Stimulated activated CD8-positive, alpha-beta memory T cell treated with anti-CD3 and anti-CD28 coated beads, Interleukin-12 subunit alpha, Interleukin-12 subunit beta, amount 100 ng/mL, for 1 hour (primary cell): ENCODE measurements at regions not wholly inside any gene's neighbourhood (a gene's known extent, or its start where the extent isn't known, plus 50 kb on each side); places are given as distances from the start of the nearest gene placed in this dataset.

Source experiments
- DNase-seq: peaks from one replicate; pipeline ENCODE4 v3.0.0-alpha.2; 2020; ENCODE audit warnings: low read depth

GRCh38 chr15:69897061-69897460, 200.7 kb downstream of the TLE3 start:
- no peak for DNase-seq

- no peak for DNase-seq
Observed at GRCh38 chr15:69897471-69898237, 200.1 kb downstream of the TLE3 start.

- DNase-seq = no peak
Observed at GRCh38 chr15:69898243-69898642, 199.5 kb downstream of the TLE3 start.

- DNase-seq = no peak
Observed at GRCh38 chr15:69902414-69903062, 195.2 kb downstream of the TLE3 start.

GRCh38 chr15:69903470-69904469, 193.9 kb downstream of the TLE3 start:
- no peak for DNase-seq

GRCh38 chr15:69906256-69907185, 191.2 kb downstream of the TLE3 start:
- DNase-seq = no peak

GRCh38 chr15:69908060-69908459, 189.7 kb downstream of the TLE3 start:
- no peak for DNase-seq

- no peak for DNase-seq
Observed at GRCh38 chr15:69908590-69909420, 188.9 kb downstream of the TLE3 start.

GRCh38 chr15:69909719-69910444, 187.8 kb downstream of the TLE3 start:
- DNase-seq = no peak

- DNase-seq = no peak
Observed at GRCh38 chr15:69910514-69910913, 187.2 kb downstream of the TLE3 start.

GRCh38 chr15:69912116-69912515, 185.6 kb downstream of the TLE3 start:
- DNase-seq = no peak

GRCh38 chr15:69914040-69914439, 183.7 kb downstream of the TLE3 start:
- DNase-seq = no peak

- DNase-seq = no peak
Observed at GRCh38 chr15:69914960-69915359, 182.8 kb downstream of the TLE3 start.

- no peak for DNase-seq
Observed at GRCh38 chr15:69916169-69916785, 181.4 kb downstream of the TLE3 start.

- DNase-seq = no peak
Observed at GRCh38 chr15:69917056-69917455, 180.7 kb downstream of the TLE3 start.

- no peak for DNase-seq
Observed at GRCh38 chr15:69919816-69920215, 177.9 kb downstream of the TLE3 start.

- no peak for DNase-seq
Observed at GRCh38 chr15:69920221-69920620, 177.5 kb downstream of the TLE3 start.

GRCh38 chr15:69921626-69922619, 175.8 kb downstream of the TLE3 start:
- DNase-seq = no peak
